CD4-positive, alpha-beta T cell (primary cell): ENCODE measurements at regions not wholly inside any gene's neighbourhood (a gene's known extent, or its start where the extent isn't known, plus 50 kb on each side); places are given as distances from the start of the nearest gene placed in this dataset.

Experiments
- ATAC-seq: fragments of 200-7000 bp; cut with Tn5 transposase; one replicate; pipeline ENCODE4 v1.10.0; 2022; ENCODE audit warnings: mild to moderate bottlenecking; ENCODE audit not compliant: poor library complexity
- CTCF ChIA-PET: fragments of 350-600 bp; sonication (Branson Sonifier 250); formaldehyde crosslinking; loops from one replicate; lab custom pipeline; 2021; ENCODE audit warnings: antibody characterized with exemption, inconsistent platforms; lab: Charles Lee
- POLR2A ChIA-PET: fragments of 350-600 bp; sonication (Branson Sonifier 250); formaldehyde crosslinking; loops from one replicate; lab custom pipeline; 2021; ENCODE audit warnings: antibody characterized with exemption, inconsistent platforms; lab: Charles Lee
- DNase-seq, 14 experiments: peaks; one replicate each; pipeline ENCODE4 v3.0.0-alpha.2; 2013 to 2020; ENCODE audit warnings: mixed read lengths in 2 of 14
- H3K27ac ChIP-seq, 2 donors: one replicate each; pipeline versions ENCODE4 v1.5.1 to v1.7.0; 2013; ENCODE audit warnings: low read length in 2 of 2, low read depth in 1 of 2, mild to moderate bottlenecking in 1 of 2
- H3K27me3 ChIP-seq, 2 experiments: 1 replicate in 1 of 2; 2 replicates in 1 of 2; pipeline versions ENCODE4 v1.6.1 to v1.7.0; 2013; ENCODE audit warnings: low read length in 2 of 2, control low read depth in 1 of 2, mild to moderate bottlenecking in 1 of 2, moderate library complexity in 1 of 2; ENCODE audit not compliant: insufficient read depth in 2 of 2, control insufficient read depth in 1 of 2
- H3K36me3 ChIP-seq: one replicate; pipeline ENCODE4 v1.6.1; 2013; ENCODE audit warnings: low read length, control low read depth; ENCODE audit not compliant: insufficient read depth
- H3K4me1 ChIP-seq: one replicate; pipeline ENCODE4 v1.6.1; 2013; ENCODE audit warnings: low read length, control low read depth; ENCODE audit not compliant: insufficient read depth
- H3K4me3 ChIP-seq: one replicate; pipeline ENCODE4 v1.5.1; 2013; ENCODE audit warnings: mild to moderate bottlenecking, low read length, moderate library complexity
- H3K9me3 ChIP-seq, 2 experiments: 1 replicate in 1 of 2; 2 replicates in 1 of 2; pipeline versions ENCODE4 v1.6.1 to v1.7.0; 2013; ENCODE audit warnings: low read length in 2 of 2, mild to moderate bottlenecking in 2 of 2, control low read depth in 1 of 2, moderate library complexity in 1 of 2; ENCODE audit not compliant: control insufficient read depth in 1 of 2, insufficient read depth in 1 of 2
- H3K27ac Mint-ChIP-seq: one replicate; pipeline ENCODE4 v1.8.0; 2020; ENCODE audit warnings: mixed read lengths
- H3K27me3 Mint-ChIP-seq: one replicate; pipeline ENCODE4 v1.8.0; 2021; ENCODE audit warnings: mixed read lengths
- H3K36me3 Mint-ChIP-seq: one replicate; pipeline ENCODE4 v1.8.0; 2021; ENCODE audit warnings: low read depth, mixed read lengths
- H3K4me1 Mint-ChIP-seq: one replicate; pipeline ENCODE4 v1.8.0; 2021; ENCODE audit warnings: low read depth, mixed read lengths
- H3K4me3 Mint-ChIP-seq: one replicate; pipeline ENCODE4 v1.8.0; 2020; ENCODE audit warnings: mild to moderate bottlenecking, mixed read lengths
- H3K9me3 Mint-ChIP-seq: one replicate; pipeline ENCODE4 v1.8.0; 2020; ENCODE audit warnings: mixed read lengths
- CTCF ChIP-seq: fragments of 200-600 bp; IDR thresholded peaks from one replicate; pipeline ENCODE4 v1.8.0; 2022; ENCODE audit warnings: antibody characterized with exemption, mild to moderate bottlenecking
- intact Hi-C, 2 experiments: fragments of 100-400 bp; cut with DNase I in 1 of 2; cut with micrococcal nuclease in 1 of 2; formaldehyde crosslinking; loops; one replicate each; pipeline versions ENCODE4 v1.15.1 to v1.9.0; 2023 to 2025; cut with DNase I, micrococcal nuclease

GRCh38 chr20:22471156-22471836, 113.1 kb downstream of the FOXA2 start:
- no peak for DNase-seq
- Mint-ChIP-seq H3K9me3 (peaks cover 10% of the 10 kb centered on the region), H3K4me3 (no peak overlapping the region), H3K27ac (no peak overlapping the region), H3K36me3 (no peaks in the 10 kb centered on the region), H3K4me1 (no peaks in the 10 kb centered on the region), H3K27me3 (no peaks in the 10 kb centered on the region)
- ATAC-seq = no peak
- CTCF ChIA-PET = no interaction called here
- Histone ChIP-seq H3K4me3 (no peak overlapping the region), H3K27me3 (no peaks in the 10 kb centered on the region), H3K9me3 (peaks cover 0 to 15% of the 10 kb centered on the region in 2 experiments), H3K4me1 (no peaks in the 10 kb centered on the region), H3K36me3 (no peaks in the 10 kb centered on the region), H3K27ac (no peak overlapping the region)
- intact Hi-C loops = no loop called here
- POLR2A ChIA-PET = no interaction called here
- no peak for TF ChIP-seq CTCF

- H3K4me3 ChIP-seq = no peak overlapping the region
- no peaks in the 10 kb centered on the region for H3K4me1 Mint-ChIP-seq
- H3K4me1 ChIP-seq = no peaks in the 10 kb centered on the region
- no peak overlapping the region for H3K4me3 Mint-ChIP-seq
- no peak for DNase-seq
- no peak for TF ChIP-seq CTCF
- intact Hi-C loops = no loop called here
- H3K27ac Mint-ChIP-seq = no peak overlapping the region
- peaks cover 9% of the 10 kb centered on the region for H3K9me3 Mint-ChIP-seq
- ChIA-PET CTCF (no interaction called here), POLR2A (no interaction called here)
- no peak for ATAC-seq
- no peaks in the 10 kb centered on the region for H3K36me3 ChIP-seq
- no peaks in the 10 kb centered on the region for H3K27me3 ChIP-seq
- H3K9me3 ChIP-seq = peaks cover 0 to 15% of the 10 kb centered on the region in 2 experiments
- H3K27ac ChIP-seq = no peak overlapping the region
- no peaks in the 10 kb centered on the region for H3K36me3 Mint-ChIP-seq
- H3K27me3 Mint-ChIP-seq = no peaks in the 10 kb centered on the region
Observed at GRCh38 chr20:22470620-22471026, 113.7 kb downstream of the FOXA2 start.

- Mint-ChIP-seq H3K27ac (no peak overlapping the region), H3K4me3 (no peak overlapping the region), H3K27me3 (no peaks in the 10 kb centered on the region), H3K36me3 (no peaks in the 10 kb centered on the region), H3K4me1 (no peaks in the 10 kb centered on the region), H3K9me3 (no peaks in the 10 kb centered on the region)
- POLR2A ChIA-PET = no interaction called here
- Histone ChIP-seq H3K27ac (no peak overlapping the region), H3K4me1 (no peaks in the 10 kb centered on the region), H3K9me3 (peaks cover 0 to 20% of the 10 kb centered on the region in 2 experiments), H3K36me3 (no peaks in the 10 kb centered on the region), H3K4me3 (no peak overlapping the region), H3K27me3 (no peaks in the 10 kb centered on the region)
- CTCF ChIA-PET = no interaction called here
- ATAC-seq (no peak), DNase-seq (no peak)
- intact Hi-C loops = no loop called here
- TF ChIP-seq CTCF = no peak
Observed at GRCh38 chr20:22466447-22467171, 117.8 kb downstream of the FOXA2 start.
